Caco-2 (cell line): ENCODE measurements at regions not wholly inside any gene's neighbourhood (a gene's known extent, or its start where the extent isn't known, plus 50 kb on each side); places are given as distances from the start of the nearest gene placed in this dataset.

ENCODE experiments used
- BruUV-seq: library from RNA; stranded (reverse); fragments of 400-500 nt; replicated peaks from 2 replicates; lab custom pipeline; 2021; lab: Mats Ljungman, UMichigan
- CTCF ChIA-PET: fragments of 300-600 bp; sonication (Branson Sonifier 250); formaldehyde crosslinking; loops from one replicate; lab custom pipeline; 2022; ENCODE audit warnings: antibody characterized with exemption; lab: Charles Lee
- POLR2A ChIA-PET: fragments of 300-600 bp; sonication (Branson Sonifier 250); formaldehyde crosslinking; loops from one replicate; lab custom pipeline; 2022; ENCODE audit warnings: antibody characterized with exemption; lab: Charles Lee
- DNase-seq, 2 experiments: peaks; one replicate each; pipeline versions ENCODE4 v3.0.0 to v3.0.0-alpha.2; 2020 to 2022
- H3K27me3 ChIP-seq: replicated peaks from 2 replicates; pipeline ENCODE4 v1.6.0; 2011; ENCODE audit warnings: low read length; ENCODE audit not compliant: control insufficient read depth, insufficient read depth
- H3K36me3 ChIP-seq: 2 replicates; pipeline ENCODE4 v1.5.1; 2011; ENCODE audit warnings: low read length; ENCODE audit not compliant: control insufficient read depth, insufficient read depth
- H3K4me1 ChIP-seq: fragments of 250-450 bp; sonication (Bioruptor Pico); 2 replicates; pipeline ENCODE4 v1.5.1; 2020; ENCODE audit warnings: mild to moderate bottlenecking
- H3K4me3 ChIP-seq: 2 replicates; pipeline ENCODE4 v1.5.1; 2011; ENCODE audit warnings: low read depth, mild to moderate bottlenecking, control low read depth, low read length
- H3K9me3 ChIP-seq: fragments of 250-450 bp; sonication (Bioruptor Pico); 2 replicates; pipeline ENCODE4 v1.5.1; 2020; ENCODE audit warnings: mild to moderate bottlenecking, moderate library complexity
- H3K27ac Mint-ChIP-seq: one replicate; pipeline ENCODE4 v1.8.0; 2022; ENCODE audit warnings: mixed read lengths; ENCODE audit not compliant: unreplicated experiment
- H3K27me3 Mint-ChIP-seq: one replicate; pipeline ENCODE4 v1.8.0; 2022; ENCODE audit warnings: mixed read lengths; ENCODE audit not compliant: insufficient read depth, unreplicated experiment
- H3K36me3 Mint-ChIP-seq: one replicate; pipeline ENCODE4 v1.8.0; 2022; ENCODE audit warnings: mild to moderate bottlenecking, mixed read lengths; ENCODE audit not compliant: insufficient read depth, unreplicated experiment
- H3K4me1 Mint-ChIP-seq: one replicate; pipeline ENCODE4 v1.8.0; 2022; ENCODE audit warnings: low read depth, mixed read lengths; ENCODE audit not compliant: unreplicated experiment
- H3K4me3 Mint-ChIP-seq: one replicate; pipeline ENCODE4 v1.8.0; 2022; ENCODE audit warnings: mild to moderate bottlenecking, moderate library complexity, mixed read lengths; ENCODE audit not compliant: unreplicated experiment
- H3K9me3 Mint-ChIP-seq: one replicate; pipeline ENCODE4 v1.8.0; 2022; ENCODE audit warnings: mixed read lengths; ENCODE audit not compliant: unreplicated experiment
- intact Hi-C: fragments of 100-400 bp; cut with micrococcal nuclease; formaldehyde crosslinking; loops from one replicate; pipeline ENCODE4 v1.10.0; 2022; ENCODE audit not compliant: unreplicated experiment
- TF ChIP-seq, protein P1 (sequence below), 2 experiments: fragments of 200-600 bp in 1 of 2; IDR thresholded peaks; 1 replicate in 1 of 2; 2 replicates in 1 of 2; pipeline versions ENCODE4 v1.5.1 to v1.8.0; 2011 to 2022; ENCODE audit warnings: antibody characterized with exemption in 1 of 2, control low read depth in 1 of 2, inconsistent platforms in 1 of 2, low read depth in 1 of 2, low read length in 1 of 2, mild to moderate bottlenecking in 1 of 2, moderate library complexity in 1 of 2; ENCODE audit not compliant: insufficient read depth in 1 of 2, severe bottlenecking in 1 of 2, unreplicated experiment in 1 of 2

DNA sequence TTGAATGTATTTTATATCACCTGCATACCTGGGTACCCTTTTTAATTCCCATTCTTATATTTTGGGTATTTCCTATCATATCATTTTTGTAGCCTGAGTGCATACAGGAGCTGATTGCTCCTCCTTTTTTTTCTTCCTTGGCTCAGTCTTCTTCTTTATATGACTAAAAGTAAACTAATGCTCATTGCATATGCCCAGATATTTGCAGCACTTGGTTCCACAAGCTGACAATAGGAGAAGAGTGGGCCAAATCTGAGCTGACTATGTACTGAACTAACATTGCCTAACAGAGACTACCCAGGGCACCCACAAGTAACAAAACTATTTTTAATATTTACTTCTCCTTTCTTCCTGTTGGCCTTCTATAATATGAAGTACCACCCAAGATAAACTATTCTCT lies 131.7 kb upstream of the SPOPL start:
- Histone ChIP-seq H3K36me3 (no peaks in the 10 kb centered on the region), H3K9me3 (no peaks in the 10 kb centered on the region), H3K4me3 (no peak overlapping the region), H3K4me1 (no peaks in the 10 kb centered on the region), H3K27me3 (no peaks in the 10 kb centered on the region)
- H3K27ac Mint-ChIP-seq = no peak overlapping the region
- no peaks in the 10 kb centered on the region for H3K4me1 Mint-ChIP-seq
- ChIA-PET POLR2A (no interaction called here), CTCF (no interaction called here)
- DNase-seq = no peak
- no peaks in the 10 kb centered on the region for H3K9me3 Mint-ChIP-seq
- no peak overlapping the region for H3K4me3 Mint-ChIP-seq
- intact Hi-C loops = loop anchor here (5.0 kb wide), 2 partner anchors 168 to 347 kb away; no protein-coding TSS in a partner anchor
- TF ChIP-seq, protein P1, sequence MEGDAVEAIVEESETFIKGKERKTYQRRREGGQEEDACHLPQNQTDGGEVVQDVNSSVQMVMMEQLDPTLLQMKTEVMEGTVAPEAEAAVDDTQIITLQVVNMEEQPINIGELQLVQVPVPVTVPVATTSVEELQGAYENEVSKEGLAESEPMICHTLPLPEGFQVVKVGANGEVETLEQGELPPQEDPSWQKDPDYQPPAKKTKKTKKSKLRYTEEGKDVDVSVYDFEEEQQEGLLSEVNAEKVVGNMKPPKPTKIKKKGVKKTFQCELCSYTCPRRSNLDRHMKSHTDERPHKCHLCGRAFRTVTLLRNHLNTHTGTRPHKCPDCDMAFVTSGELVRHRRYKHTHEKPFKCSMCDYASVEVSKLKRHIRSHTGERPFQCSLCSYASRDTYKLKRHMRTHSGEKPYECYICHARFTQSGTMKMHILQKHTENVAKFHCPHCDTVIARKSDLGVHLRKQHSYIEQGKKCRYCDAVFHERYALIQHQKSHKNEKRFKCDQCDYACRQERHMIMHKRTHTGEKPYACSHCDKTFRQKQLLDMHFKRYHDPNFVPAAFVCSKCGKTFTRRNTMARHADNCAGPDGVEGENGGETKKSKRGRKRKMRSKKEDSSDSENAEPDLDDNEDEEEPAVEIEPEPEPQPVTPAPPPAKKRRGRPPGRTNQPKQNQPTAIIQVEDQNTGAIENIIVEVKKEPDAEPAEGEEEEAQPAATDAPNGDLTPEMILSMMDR (IDR thresholded peaks at IDR 0.05; ENCODE audit: insufficient read depth in 1 of 2, low read depth in 1 of 2, low read length in 1 of 2, severe bottlenecking in 1 of 2, unreplicated experiment in 1 of 2) = no peak
- BruUV-seq = no TSS peak
- no peaks in the 10 kb centered on the region for H3K36me3 Mint-ChIP-seq
- no peaks in the 10 kb centered on the region for H3K27me3 Mint-ChIP-seq

DNA sequence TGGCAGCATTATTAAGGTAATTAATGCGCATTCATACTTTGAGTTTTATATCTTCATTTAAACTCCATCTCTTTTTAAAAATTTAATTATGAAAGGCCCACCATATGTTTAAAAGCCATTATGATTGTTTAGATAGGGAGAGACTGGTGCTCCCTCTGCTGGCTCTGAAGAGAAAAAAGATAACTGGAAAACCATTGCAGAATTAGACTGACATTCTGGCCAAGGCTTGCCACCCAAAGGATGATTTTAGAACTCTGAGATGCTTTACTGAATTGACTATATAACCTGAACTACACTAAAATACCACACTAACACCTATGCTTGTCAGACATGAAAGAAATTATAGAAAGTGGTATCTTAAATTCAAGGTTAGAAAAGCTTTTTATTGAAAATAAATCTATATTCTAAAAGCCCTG lies 127.6 kb upstream of the SPOPL start:
- TF ChIP-seq, protein P1 (IDR thresholded peaks at IDR 0.05; ENCODE audit: insufficient read depth in 1 of 2, low read depth in 1 of 2, low read length in 1 of 2, severe bottlenecking in 1 of 2, unreplicated experiment in 1 of 2) = peak; percentile 75 to 80
- peak in 1 of 2 experiments; percentile 43 for DNase-seq
- Histone ChIP-seq H3K36me3 (no peaks in the 10 kb centered on the region), H3K4me3 (no peak overlapping the region), H3K27me3 (no peaks in the 10 kb centered on the region), H3K9me3 (no peaks in the 10 kb centered on the region), H3K4me1 (no peaks in the 10 kb centered on the region)
- Mint-ChIP-seq H3K4me1 (peaks cover 6% of the 10 kb centered on the region), H3K27ac (no peak overlapping the region), H3K27me3 (no peaks in the 10 kb centered on the region), H3K9me3 (no peaks in the 10 kb centered on the region), H3K36me3 (peaks cover 5% of the 10 kb centered on the region), H3K4me3 (no peak overlapping the region)
- intact Hi-C loops = loop anchor here (1.0 to 5.0 kb wide), 8 partner anchors 128 to 464 kb away; no protein-coding TSS in a partner anchor
- CTCF ChIA-PET = no interaction called here
- POLR2A ChIA-PET = no interaction called here
- BruUV-seq = no TSS peak

DNA sequence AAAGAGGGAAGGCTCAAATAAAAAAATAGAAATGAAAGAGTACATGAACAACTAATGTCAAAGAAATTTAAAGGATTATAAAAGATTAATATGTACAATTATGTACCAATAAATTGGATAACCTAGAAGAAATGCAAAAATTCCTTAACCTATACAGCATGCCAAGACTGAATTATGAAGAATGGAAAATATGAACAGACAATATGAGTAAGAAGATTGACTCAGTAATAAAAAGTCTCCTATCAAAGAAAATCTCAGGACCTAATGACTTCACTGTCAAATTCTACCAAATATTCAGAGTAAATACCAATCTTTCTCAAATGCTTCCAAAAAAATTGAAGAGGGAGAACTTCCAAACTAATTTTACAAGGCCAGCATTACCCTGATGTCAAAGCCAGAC lies 120.2 kb upstream of the SPOPL start:
- ChIA-PET POLR2A (no interaction called here), CTCF (no interaction called here)
- H3K27me3 Mint-ChIP-seq = no peaks in the 10 kb centered on the region
- Histone ChIP-seq H3K27me3 (no peaks in the 10 kb centered on the region), H3K36me3 (no peaks in the 10 kb centered on the region; the same call in 1 of the 2 replicates), H3K4me1 (no peaks in the 10 kb centered on the region), H3K9me3 (no peaks in the 10 kb centered on the region), H3K4me3 (no peak overlapping the region)
- peaks cover 6% of the 10 kb centered on the region for H3K4me1 Mint-ChIP-seq
- BruUV-seq = no TSS peak
- TF ChIP-seq, protein P1 (IDR thresholded peaks at IDR 0.05; ENCODE audit: insufficient read depth in 1 of 2, low read depth in 1 of 2, low read length in 1 of 2, severe bottlenecking in 1 of 2, unreplicated experiment in 1 of 2) = no peak
- peaks cover 6% of the 10 kb centered on the region for H3K36me3 Mint-ChIP-seq
- no peak for DNase-seq
- no peak overlapping the region for H3K4me3 Mint-ChIP-seq
- no peaks in the 10 kb centered on the region for H3K9me3 Mint-ChIP-seq
- H3K27ac Mint-ChIP-seq = no peak overlapping the region
- intact Hi-C loops = no loop called here
